ENCODE measurements at regions not wholly inside any gene's neighbourhood (a gene's known extent, or its start where the extent isn't known, plus 50 kb on each side); places are given as distances from the start of the nearest gene placed in this dataset.
"Not testable (repeated sequence)": the region's sequence is repeated elsewhere in the genome, so short reads cannot be mapped to it uniquely, and the experiment has no call there.

DNA sequence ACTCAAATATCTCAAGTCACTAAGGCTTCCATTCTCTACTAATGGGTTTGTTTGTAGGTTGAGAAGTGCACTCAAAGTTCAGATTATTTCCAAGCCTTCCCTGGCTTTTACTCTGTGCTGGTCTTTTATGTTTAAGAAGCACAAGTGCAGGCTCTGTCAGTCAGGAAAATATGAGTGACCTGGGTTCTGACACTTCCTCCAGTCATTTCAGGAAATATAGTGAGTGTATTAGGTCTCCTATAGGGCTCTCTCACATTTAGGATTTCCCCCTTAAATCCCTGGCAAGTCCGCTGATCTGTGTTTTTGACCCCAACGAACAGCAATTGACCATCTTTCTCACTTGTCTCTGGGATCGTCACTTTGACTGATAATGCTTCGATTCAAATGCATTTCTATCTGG is 210.2 kb downstream of the ARPP21 start:
- no peaks in the 10 kb centered on the region for H3K27me3 ChIP-seq (replicated peaks)
- H3K36me3 ChIP-seq = no peaks in the 10 kb centered on the region
- H3K4me3 ChIP-seq = no peak overlapping the region
- no peak overlapping the region for H3K27ac ChIP-seq
- DNase-seq (ENCODE audit: low read depth in 1 of 2, low spot score in 2 of 2) = no peak
- H3K4me1 ChIP-seq (replicated peaks) = no peaks in the 10 kb centered on the region
- no peaks in the 10 kb centered on the region for H3K9me3 ChIP-seq (replicated peaks)

GRCh38 chr3:35849963-35850362 is 210.6 kb downstream of the ARPP21 start:
- Histone ChIP-seq H3K27ac (no peak overlapping the region), H3K9me3 (replicated peaks) (no peaks in the 10 kb centered on the region), H3K27me3 (replicated peaks) (no peaks in the 10 kb centered on the region), H3K4me3 (no peak overlapping the region), H3K36me3 (no peaks in the 10 kb centered on the region), H3K4me1 (replicated peaks) (no peaks in the 10 kb centered on the region)
- DNase-seq (ENCODE audit: low read depth in 1 of 2, low spot score in 2 of 2) = no peak

GRCh38 chr3:35857004-35857403 is 217.7 kb downstream of the ARPP21 start:
- Histone ChIP-seq H3K27me3 (replicated peaks) (no peaks in the 10 kb centered on the region), H3K4me3 (no peak overlapping the region)
- DNase-seq (ENCODE audit: low read depth in 1 of 2, low spot score in 2 of 2) = no peak

DNA sequence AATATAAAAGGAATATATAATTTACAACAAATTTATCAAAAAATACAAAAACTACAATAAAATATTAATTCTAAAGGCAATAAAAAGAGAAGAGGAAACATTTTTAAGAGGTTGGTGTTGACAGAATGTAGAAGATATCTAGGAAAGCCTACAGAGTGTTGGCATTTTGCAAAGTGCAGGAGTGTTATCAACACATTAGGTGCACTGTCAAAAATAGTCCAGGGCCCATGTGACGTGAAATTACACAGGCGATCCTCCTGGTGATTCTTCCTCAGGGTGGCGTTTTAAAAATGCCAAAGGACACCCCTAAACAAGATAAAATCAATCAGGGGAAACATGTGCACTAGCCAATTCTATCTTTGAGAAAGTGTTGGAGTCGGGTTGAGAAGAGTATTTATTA is 222.7 kb downstream of the ARPP21 start:
- no peaks in the 10 kb centered on the region for H3K9me3 ChIP-seq (replicated peaks)
- H3K4me3 ChIP-seq = no peak overlapping the region
- H3K27me3 ChIP-seq (replicated peaks) = no peaks in the 10 kb centered on the region
- H3K36me3 ChIP-seq = no peaks in the 10 kb centered on the region
- DNase-seq (ENCODE audit: low read depth in 1 of 2, low spot score in 2 of 2) = no peak
- no peaks in the 10 kb centered on the region for H3K4me1 ChIP-seq (replicated peaks)
- no peak overlapping the region for H3K27ac ChIP-seq

More at GRCh38 chr3:35857004-35857403, 217.7 kb downstream of the ARPP21 start:
- Histone ChIP-seq H3K27ac (no peak overlapping the region), H3K36me3 (no peaks in the 10 kb centered on the region), H3K9me3 (replicated peaks) (no peaks in the 10 kb centered on the region), H3K4me1 (replicated peaks) (no peaks in the 10 kb centered on the region)

GRCh38 chr3:35864871-35865270 is 225.5 kb downstream of the ARPP21 start:
- Histone ChIP-seq H3K36me3 (no peaks in the 10 kb centered on the region), H3K4me1 (replicated peaks) (no peaks in the 10 kb centered on the region), H3K4me3 (no peak overlapping the region), H3K9me3 (replicated peaks) (no peaks in the 10 kb centered on the region), H3K27ac (no peak overlapping the region), H3K27me3 (replicated peaks) (no peaks in the 10 kb centered on the region)
- DNase-seq (ENCODE audit: low read depth in 1 of 2, low spot score in 2 of 2) = no peak

DNA sequence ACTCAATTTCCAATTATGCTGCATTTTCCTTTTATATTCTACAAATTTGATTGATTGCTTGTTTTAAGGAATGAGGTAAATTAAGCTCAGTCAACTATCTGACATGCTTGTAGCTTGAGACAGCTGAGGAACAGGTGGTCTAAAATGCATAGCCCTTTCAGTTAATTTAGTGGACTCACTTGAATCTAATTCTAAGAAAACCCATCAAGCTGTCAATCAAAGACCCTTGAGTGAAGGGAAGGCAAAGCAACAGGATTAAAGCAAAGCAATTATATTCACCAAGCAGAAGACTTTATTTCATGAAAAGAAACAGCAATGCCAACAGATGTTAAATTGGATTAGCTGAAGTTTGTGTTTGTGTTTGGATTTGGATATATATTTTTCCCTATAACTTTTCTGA is 228.5 kb downstream of the ARPP21 start:
- no peak for DNase-seq (ENCODE audit: low read depth in 1 of 2, low spot score in 2 of 2)
- no peaks in the 10 kb centered on the region for H3K36me3 ChIP-seq
- no peaks in the 10 kb centered on the region for H3K27me3 ChIP-seq (replicated peaks)
- no peaks in the 10 kb centered on the region for H3K4me1 ChIP-seq (replicated peaks)
- H3K9me3 ChIP-seq (replicated peaks) = no peaks in the 10 kb centered on the region
- no peak overlapping the region for H3K4me3 ChIP-seq
- H3K27ac ChIP-seq = no peak overlapping the region

DNA sequence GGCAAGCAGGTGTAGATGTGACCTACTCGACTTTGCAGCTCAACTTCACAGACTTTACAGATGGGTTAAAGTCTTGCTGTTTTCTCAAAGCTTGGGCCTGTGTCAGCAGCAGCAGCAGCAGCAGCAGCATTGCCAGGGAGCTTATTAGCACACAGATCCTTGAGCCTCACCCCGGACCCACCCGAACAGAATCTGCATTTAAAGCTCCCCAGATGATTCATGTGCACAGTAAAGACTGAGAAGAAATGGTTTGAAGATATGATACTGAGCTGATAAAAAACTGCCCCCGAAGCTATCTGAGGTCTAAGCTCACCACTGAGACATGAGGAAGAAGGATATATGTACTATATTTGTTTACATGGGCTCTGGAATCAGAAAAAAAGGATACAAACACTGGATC is 231.7 kb downstream of the ARPP21 start:
- no peaks in the 10 kb centered on the region for H3K27me3 ChIP-seq (replicated peaks)
- H3K4me1 ChIP-seq (replicated peaks) = no peaks in the 10 kb centered on the region
- no peak for DNase-seq (ENCODE audit: low read depth in 1 of 2, low spot score in 2 of 2)
- no peaks in the 10 kb centered on the region for H3K9me3 ChIP-seq (replicated peaks)
- no peak overlapping the region for H3K27ac ChIP-seq
- no peaks in the 10 kb centered on the region for H3K36me3 ChIP-seq
- H3K4me3 ChIP-seq = no peak overlapping the region

- no peaks in the 10 kb centered on the region for H3K4me1 ChIP-seq (replicated peaks)
- H3K4me3 ChIP-seq = no peak overlapping the region
- DNase-seq (ENCODE audit: low read depth in 1 of 2, low spot score in 2 of 2) = no peak
- H3K27me3 ChIP-seq (replicated peaks) = no peaks in the 10 kb centered on the region
- H3K9me3 ChIP-seq (replicated peaks) = no peaks in the 10 kb centered on the region
- no peak overlapping the region for H3K27ac ChIP-seq
- H3K36me3 ChIP-seq = no peaks in the 10 kb centered on the region
These were observed 244.6 kb downstream of the ARPP21 start for GRCh38 chr3:35883929-35884328.

DNA sequence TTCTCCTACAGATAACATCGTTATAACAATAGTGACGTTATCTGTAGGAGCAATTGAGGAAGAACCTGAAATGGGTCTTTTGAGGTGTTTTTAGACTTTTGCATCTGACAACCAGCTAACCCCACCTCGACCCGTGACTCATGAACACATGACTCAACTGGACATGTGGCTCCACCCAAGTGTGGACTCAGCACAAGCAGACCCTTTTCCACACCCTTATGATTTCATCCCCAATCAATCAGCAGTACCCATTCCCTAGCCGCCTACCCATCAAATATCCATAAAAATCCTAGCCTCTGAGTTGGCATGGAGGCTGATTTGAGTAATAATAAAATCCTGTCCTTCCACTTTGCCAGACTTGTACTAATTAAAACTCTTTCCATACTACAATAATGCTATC is 255.4 kb downstream of the ARPP21 start:
- Histone ChIP-seq H3K27me3 (replicated peaks) (0 out of 2 replicates have a peak, but pooled peaks cover 3% of the 10 kb centered on the region), H3K27ac (no peak overlapping the region), H3K9me3 (replicated peaks) (no peaks in the 10 kb centered on the region), H3K4me1 (replicated peaks) (no peaks in the 10 kb centered on the region), H3K4me3 (no peak overlapping the region), H3K36me3 (no peaks in the 10 kb centered on the region)
- no peak for DNase-seq (ENCODE audit: low read depth in 1 of 2, low spot score in 2 of 2)

DNA sequence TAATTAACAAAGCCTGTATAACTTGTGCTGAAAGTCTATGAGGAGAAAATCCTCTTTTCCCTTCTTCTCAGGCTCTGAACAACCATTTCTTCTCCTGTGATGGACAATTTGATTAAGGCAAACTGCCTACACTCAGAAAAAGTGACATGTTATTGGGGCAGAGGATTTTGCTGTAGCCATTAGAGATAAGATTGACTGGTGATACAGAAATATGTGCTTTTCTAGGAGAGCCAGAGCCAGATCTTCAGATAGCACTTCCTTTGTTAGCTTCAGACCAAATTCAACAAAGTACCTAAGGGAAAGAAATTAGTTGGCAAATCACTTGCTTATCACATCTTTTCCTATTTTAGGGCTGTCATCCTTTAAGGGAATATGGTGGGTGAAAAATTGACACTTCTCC is 259.9 kb downstream of the ARPP21 start:
- no peak overlapping the region for H3K27ac ChIP-seq
- H3K4me3 ChIP-seq = no peak overlapping the region
- H3K36me3 ChIP-seq = no peaks in the 10 kb centered on the region
- no peak for DNase-seq (ENCODE audit: low read depth in 1 of 2, low spot score in 2 of 2)
- no peaks in the 10 kb centered on the region for H3K9me3 ChIP-seq (replicated peaks)
- no peaks in the 10 kb centered on the region for H3K4me1 ChIP-seq (replicated peaks)
- H3K27me3 ChIP-seq (replicated peaks) = 0 out of 2 replicates have a peak, but pooled peaks cover 3% of the 10 kb centered on the region

DNA sequence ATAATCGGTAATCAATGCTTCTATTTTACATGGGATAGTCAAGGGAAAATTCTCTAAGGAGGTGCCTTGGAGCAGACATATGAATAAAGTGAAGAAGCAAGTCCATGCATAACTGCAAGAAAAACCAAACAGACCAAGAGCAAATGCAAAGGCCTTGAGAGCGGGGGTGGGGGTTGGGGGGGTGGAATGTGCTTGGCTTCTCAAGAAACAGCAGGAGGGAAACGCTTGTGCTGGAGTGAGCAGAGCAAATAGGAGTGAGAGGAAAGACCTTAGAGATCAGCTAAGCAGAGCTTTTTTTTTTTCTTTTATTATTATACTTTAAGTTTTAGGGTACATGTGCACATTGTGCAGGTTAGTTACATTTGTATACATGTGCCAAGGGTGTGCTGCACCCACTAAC is 260.8 kb downstream of the ARPP21 start:
- DNase-seq (ENCODE audit: low read depth in 1 of 2, low spot score in 2 of 2) = no peak
- Histone ChIP-seq H3K9me3 (replicated peaks) (no peaks in the 10 kb centered on the region), H3K27ac (no peak overlapping the region), H3K27me3 (replicated peaks) (0 out of 2 replicates have a peak, but pooled peaks cover 3% of the 10 kb centered on the region), H3K4me3 (no peak overlapping the region), H3K4me1 (replicated peaks) (no peaks in the 10 kb centered on the region), H3K36me3 (no peaks in the 10 kb centered on the region)

GRCh38 chr3:35908366-35909232 is 269.3 kb downstream of the ARPP21 start:
- H3K27ac ChIP-seq = no peak overlapping the region
- no peak overlapping the region for H3K4me3 ChIP-seq

GRCh38 chr3:35919160-35919559 is 279.8 kb downstream of the ARPP21 start:
- H3K27me3 ChIP-seq (replicated peaks) = no peaks in the 10 kb centered on the region
- H3K9me3 ChIP-seq (replicated peaks) = no peaks in the 10 kb centered on the region
- H3K4me1 ChIP-seq (replicated peaks) = no peaks in the 10 kb centered on the region
- no peak overlapping the region for H3K27ac ChIP-seq
- H3K4me3 ChIP-seq = no peak overlapping the region
- H3K36me3 ChIP-seq = no peaks in the 10 kb centered on the region
- no peak for DNase-seq (ENCODE audit: low read depth in 1 of 2, low spot score in 2 of 2)

More at GRCh38 chr3:35908366-35909232, 269.3 kb downstream of the ARPP21 start:
- Histone ChIP-seq H3K36me3 (no peaks in the 10 kb centered on the region), H3K4me1 (replicated peaks) (no peaks in the 10 kb centered on the region), H3K9me3 (replicated peaks) (no peaks in the 10 kb centered on the region), H3K27me3 (replicated peaks) (no peaks in the 10 kb centered on the region)
- peak; percentile 12 to 43 for DNase-seq (ENCODE audit: low read depth in 1 of 2, low spot score in 2 of 2)

DNA sequence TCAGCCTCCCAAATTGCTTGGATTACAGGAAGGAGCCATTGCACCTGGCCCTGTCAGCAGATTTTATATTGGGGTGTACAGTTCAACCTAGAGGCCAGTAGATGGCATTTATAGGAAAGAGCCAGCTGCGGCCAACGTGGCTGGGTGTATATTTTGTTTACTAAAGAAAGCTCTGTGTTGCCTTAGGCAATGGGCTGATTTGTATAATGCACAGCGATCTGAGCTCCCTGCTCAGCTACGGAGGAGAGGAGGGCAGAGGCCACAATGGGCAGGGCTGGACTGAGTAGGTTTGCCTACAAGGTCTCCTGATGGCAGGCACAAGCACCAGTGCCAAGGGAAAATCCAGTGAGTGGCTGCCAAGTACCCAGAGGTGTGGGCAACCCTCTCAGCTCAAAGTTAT is 282.4 kb downstream of the ARPP21 start:
- no peaks in the 10 kb centered on the region for H3K36me3 ChIP-seq
- H3K4me3 ChIP-seq = no peak overlapping the region
- no peak overlapping the region for H3K27ac ChIP-seq
- H3K4me1 ChIP-seq (replicated peaks) = no peaks in the 10 kb centered on the region
- H3K9me3 ChIP-seq (replicated peaks) = no peaks in the 10 kb centered on the region
- H3K27me3 ChIP-seq (replicated peaks) = no peaks in the 10 kb centered on the region
- no peak for DNase-seq (ENCODE audit: low read depth in 1 of 2, low spot score in 2 of 2)

GRCh38 chr3:35924070-35924469 is 284.7 kb downstream of the ARPP21 start:
- H3K36me3 ChIP-seq; H3K9me3 ChIP-seq (replicated peaks); H3K27me3 ChIP-seq (replicated peaks); H3K27ac ChIP-seq; H3K4me1 ChIP-seq (replicated peaks); DNase-seq (ENCODE audit: low read depth in 1 of 2, low spot score in 2 of 2); H3K4me3 ChIP-seq: not testable (repeated sequence)
